A549 (cell line): ENCODE measurements at regions not wholly inside any gene's neighbourhood (a gene's known extent, or its start where the extent isn't known, plus 50 kb on each side); places are given as distances from the start of the nearest gene placed in this dataset.

ENCODE experiments used
- ATAC-seq, 2 experiments: fragments of 200-7000 bp in 1 of 2; fragments of >200 bp in 1 of 2; cut with Nextera tagmentation in 1 of 2; cut with Tn5 transposase in 1 of 2; 3 replicates each; pipeline versions ENCODE4 v1.8.0 to v1.9.1; 2018 to 2020; ENCODE audit warnings: mild to moderate bottlenecking in 1 of 2, moderate library complexity in 1 of 2
- CTCF ChIA-PET: fragments of 300-600 bp; sonication (Branson Sonifier 250); formaldehyde crosslinking; extraction: SDS; loops from one replicate; lab custom pipeline; 2021; ENCODE audit warnings: antibody characterized with exemption, inconsistent platforms; lab: Yijun Ruan, JAX
- POLR2A ChIA-PET: fragments of 350-600 bp; formaldehyde crosslinking; extraction: SDS; loops from one replicate; lab custom pipeline; 2021; ENCODE audit warnings: antibody characterized with exemption, inconsistent platforms; lab: Yijun Ruan, JAX
- DNase-seq, 2 experiments: peaks; one replicate each; pipeline versions ENCODE4 v3.0.0 to v3.0.0-alpha.2; 2011 to 2016; ENCODE audit warnings: low read depth in 1 of 2, low spot score in 1 of 2
- FAIRE-seq: peaks from 2 replicates; lab custom pipeline; 2011; peaks lifted over from hg19 to GRCh38; lab: Jason Lieb, UNC
- H3K27ac ChIP-seq, 2 experiments: fragments of >200 bp; sonication (Bioruptor Twin); formaldehyde crosslinking; 3 replicates each; pipeline ENCODE4 v1.5.1; 2016 to 2017
- H3K4me1 ChIP-seq: fragments of >200 bp; sonication (Bioruptor Twin); formaldehyde crosslinking; 3 replicates; pipeline ENCODE4 v1.6.1; 2016
- H3K4me2 ChIP-seq: fragments of >200 bp; sonication (Bioruptor Twin); formaldehyde crosslinking; 3 replicates; pipeline ENCODE4 v1.6.1; 2016
- H3K4me3 ChIP-seq: fragments of >200 bp; sonication (Bioruptor Twin); formaldehyde crosslinking; 3 replicates; pipeline ENCODE4 v1.5.1; 2016
- H3K9me3 ChIP-seq: fragments of >200 bp; sonication (Bioruptor Twin); formaldehyde crosslinking; 3 replicates; pipeline ENCODE4 v1.6.1; 2016
- CEBPB ChIP-seq, 2 experiments: fragments of >200 bp in 1 of 2; sonication (Bioruptor Twin) in 1 of 2; formaldehyde crosslinking in 1 of 2; IDR thresholded peaks; 2 replicates each; pipeline ENCODE4 v1.6.1; 2012 to 2016
- CHD2 ChIP-seq: fragments of 150-350 bp; IDR thresholded peaks from 2 replicates; pipeline ENCODE4 v1.6.1; 2014; ENCODE audit warnings: low read length; ENCODE audit not compliant: partially characterized antibody
- CTCF ChIP-seq: fragments of >200 bp; sonication (Bioruptor Twin); formaldehyde crosslinking; IDR thresholded peaks from 3 replicates; pipeline ENCODE4 v1.5.1; 2016
- EHF ChIP-seq: fragments of 250-450 bp; sonication (Bioruptor Pico); IDR thresholded peaks from 2 replicates; pipeline ENCODE4 v1.5.0; 2020; ENCODE audit warnings: mild to moderate bottlenecking
- EP300 ChIP-seq, 2 experiments: fragments of >200 bp; sonication (Bioruptor Twin); formaldehyde crosslinking; IDR thresholded peaks; 2 replicates in 1 of 2; 3 replicates in 1 of 2; pipeline ENCODE4 v1.6.1; 2016 to 2017
- FOSB ChIP-seq: fragments of 250-450 bp; sonication (Bioruptor Pico); IDR thresholded peaks from 2 replicates; pipeline ENCODE4 v1.5.0; 2020; ENCODE audit warnings: mild to moderate bottlenecking, moderate library complexity
- FOSL2 ChIP-seq, 2 experiments: fragments of 450-650 bp in 1 of 2; fragments of >200 bp in 1 of 2; sonication (Bioruptor Twin) in 1 of 2; formaldehyde crosslinking; IDR thresholded peaks; 2 replicates each; pipeline versions ENCODE4 v1.5.0 to v1.6.1; 2016 to 2020; ENCODE audit warnings: mild to moderate bottlenecking in 1 of 2, moderate library complexity in 1 of 2
- HMGXB4 ChIP-seq: fragments of 250-450 bp; sonication (Bioruptor Pico); IDR thresholded peaks from 2 replicates; pipeline ENCODE4 v1.5.0; 2021; ENCODE audit warnings: mild to moderate bottlenecking, moderate library complexity, borderline replicate concordance
- HOXB13 ChIP-seq: fragments of 250-450 bp; sonication (Bioruptor Pico); IDR thresholded peaks from 2 replicates; pipeline ENCODE4 v1.5.0; 2020; ENCODE audit warnings: low read depth, mild to moderate bottlenecking, moderate library complexity
- KDM1A ChIP-seq: fragments of 200-600 bp; sonication (generic); IDR thresholded peaks from 2 replicates; pipeline ENCODE4 v1.6.1; 2016; ENCODE audit warnings: low read depth, mild to moderate bottlenecking
- MAFK ChIP-seq: fragments of 450-650 bp; IDR thresholded peaks from 2 replicates; pipeline ENCODE4 v1.6.1; 2014; ENCODE audit not compliant: partially characterized antibody
- MAZ ChIP-seq: fragments of 150-350 bp; IDR thresholded peaks from 2 replicates; pipeline ENCODE4 v1.6.1; 2014; ENCODE audit warnings: antibody characterized with exemption, low read depth, low read length, borderline replicate concordance
- MYC ChIP-seq: IDR thresholded peaks from 2 replicates; pipeline ENCODE4 v1.6.1; 2012; ENCODE audit warnings: mild to moderate bottlenecking, inconsistent platforms, low read length, improper control_type of control experiment, borderline replicate concordance
- NFE2L2 ChIP-seq: fragments of 150-350 bp; conservative IDR thresholded peaks from 2 replicates; pipeline ENCODE4 v1.6.1; 2014; ENCODE audit warnings: low read length
- NR3C1 ChIP-seq: fragments of >200 bp; sonication (Bioruptor Twin); formaldehyde crosslinking; IDR thresholded peaks from 3 replicates; pipeline ENCODE4 v1.6.1; 2017
- POLR2AphosphoS2 ChIP-seq: conservative IDR thresholded peaks from 2 replicates; pipeline ENCODE4 v1.6.1; 2012; ENCODE audit warnings: low read length, improper control_type of control experiment, inconsistent platforms
- REST ChIP-seq: fragments of 200-600 bp; sonication (generic); IDR thresholded peaks from 2 replicates; pipeline ENCODE4 v1.6.1; 2016; ENCODE audit warnings: antibody characterized with exemption, mild to moderate bottlenecking, moderate library complexity
- SMC3 ChIP-seq: fragments of >200 bp; sonication (Bioruptor Twin); formaldehyde crosslinking; IDR thresholded peaks from 3 replicates; pipeline ENCODE4 v1.6.1; 2018; ENCODE audit warnings: inconsistent platforms
- TP53 ChIP-seq: fragments of 250-450 bp; sonication (Bioruptor Pico); IDR thresholded peaks from 2 replicates; pipeline ENCODE4 v1.5.0; 2021; ENCODE audit warnings: mild to moderate bottlenecking, moderate library complexity
- ZFP36 ChIP-seq: fragments of 450-650 bp; IDR thresholded peaks from 2 replicates; pipeline ENCODE4 v1.6.1; 2014; ENCODE audit warnings: borderline replicate concordance; ENCODE audit not compliant: partially characterized antibody
- ZSCAN20 ChIP-seq: fragments of 250-450 bp; sonication (Bioruptor Pico); IDR thresholded peaks from 2 replicates; pipeline ENCODE4 v1.8.0; 2022; ENCODE audit warnings: mild to moderate bottlenecking, moderate library complexity
- WGBS: methylation state at CpG from one replicate; pipeline ENCODE4 v1.1.6; 2017; ENCODE audit errors: missing lambda C conversion rate; 5-methylcytosine and 5-hydroxymethylcytosine counted together
- TF ChIP-seq, protein P1 (sequence below): IDR thresholded peaks from 2 replicates; pipeline ENCODE4 v1.6.1; 2012; ENCODE audit warnings: low read depth, borderline replicate concordance
- TF ChIP-seq, protein P2 (sequence below): IDR thresholded peaks from 2 replicates; pipeline ENCODE4 v1.6.1; 2012

DNA sequence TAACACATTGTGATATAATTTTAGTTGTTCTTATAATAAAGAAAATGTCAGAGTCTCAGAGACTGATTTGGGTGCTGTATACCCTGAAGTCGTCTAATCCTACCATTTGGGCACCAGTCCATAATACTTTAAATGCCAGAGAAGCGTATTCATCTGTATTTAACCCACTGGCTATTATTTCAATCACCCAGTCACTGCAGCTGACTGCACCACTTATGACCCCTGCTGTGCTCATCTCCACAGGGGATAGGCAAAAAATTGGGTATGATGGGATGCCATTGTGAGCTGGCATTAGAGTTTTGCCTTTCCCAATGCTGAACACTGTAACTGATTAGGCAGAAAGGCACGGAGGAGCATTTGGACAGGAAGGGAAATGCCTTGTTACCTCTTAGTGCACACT is 599.7 kb downstream of the CAAP1 start (continued):
- no peak for TF ChIP-seq EHF (CRISPR knock-in tag)
- TF ChIP-seq MAFK, result no peak
- TF ChIP-seq TP53 (CRISPR knock-in tag), result no peak
- no peak for TF ChIP-seq CTCF
- TF ChIP-seq REST, result no peak
- no peak for TF ChIP-seq ZFP36
- TF ChIP-seq KDM1A, result no peak
- TF ChIP-seq NR3C1, result no peak

GRCh38 chr9:26271495-26272122 is 593.4 kb upstream of the TUSC1 start:
- H3K4me2 ChIP-seq, result no peak overlapping the region
- ATAC-seq (no peak), DNase-seq (no peak), FAIRE-seq (no peak)
- H3K4me3 ChIP-seq, result no peak overlapping the region
- H3K4me1 ChIP-seq, result 0 out of 3 replicates have a peak, but pooled peaks cover 6% of the 10 kb centered on the region
- TF ChIP-seq ZFP36, result no peak
- TF ChIP-seq HMGXB4 (CRISPR knock-in tag), result no peak
- TF ChIP-seq, protein P1, sequence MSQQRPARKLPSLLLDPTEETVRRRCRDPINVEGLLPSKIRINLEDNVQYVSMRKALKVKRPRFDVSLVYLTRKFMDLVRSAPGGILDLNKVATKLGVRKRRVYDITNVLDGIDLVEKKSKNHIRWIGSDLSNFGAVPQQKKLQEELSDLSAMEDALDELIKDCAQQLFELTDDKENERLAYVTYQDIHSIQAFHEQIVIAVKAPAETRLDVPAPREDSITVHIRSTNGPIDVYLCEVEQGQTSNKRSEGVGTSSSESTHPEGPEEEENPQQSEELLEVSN, result no peak
- no peak for TF ChIP-seq FOSL2 (IDR thresholded peaks at IDR 0.05)
- TF ChIP-seq FOSL2 (CRISPR knock-in tag; IDR thresholded peaks at IDR 0.05), result no peak
- TF ChIP-seq SMC3, result no peak
- TF ChIP-seq FOSB (CRISPR knock-in tag), result no peak
- TF ChIP-seq CHD2, result no peak
- TF ChIP-seq POLR2AphosphoS2, result no peak
- no peak for TF ChIP-seq MAZ
- no peak for TF ChIP-seq EP300 (IDR thresholded peaks at IDR 0.05)
- TF ChIP-seq HOXB13 (CRISPR knock-in tag), result no peak
- TF ChIP-seq NFE2L2, result no peak
- no peak for TF ChIP-seq ZSCAN20 (CRISPR knock-in tag)
- TF ChIP-seq KDM1A, result no peak
- TF ChIP-seq CEBPB (IDR thresholded peaks at IDR 0.05), result no peak
- TF ChIP-seq, protein P2, sequence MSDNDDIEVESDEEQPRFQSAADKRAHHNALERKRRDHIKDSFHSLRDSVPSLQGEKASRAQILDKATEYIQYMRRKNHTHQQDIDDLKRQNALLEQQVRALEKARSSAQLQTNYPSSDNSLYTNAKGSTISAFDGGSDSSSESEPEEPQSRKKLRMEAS, result no peak
- TF ChIP-seq MYC, result no peak
- 48% methylated on average over 6 of the region's 6 CpGs for WGBS
- POLR2A ChIA-PET, result no interaction called here
- H3K27ac ChIP-seq, result no peak overlapping the region
- H3K9me3 ChIP-seq, result no peaks in the 10 kb centered on the region
- CTCF ChIA-PET, result interaction anchor here (1.0 to 1.4 kb wide), 3 partner anchors 10 to 307 kb away, joined by 3 to 4 read pairs (median 3); no protein-coding TSS in a partner anchor
